ENCODE measurements at regions not wholly inside any gene's neighbourhood (a gene's known extent, or its start where the extent isn't known, plus 50 kb on each side); places are given as distances from the start of the nearest gene placed in this dataset.
"Not testable (repeated sequence)": the region's sequence is repeated elsewhere in the genome, so short reads cannot be mapped to it uniquely, and the experiment has no call there.

DNA sequence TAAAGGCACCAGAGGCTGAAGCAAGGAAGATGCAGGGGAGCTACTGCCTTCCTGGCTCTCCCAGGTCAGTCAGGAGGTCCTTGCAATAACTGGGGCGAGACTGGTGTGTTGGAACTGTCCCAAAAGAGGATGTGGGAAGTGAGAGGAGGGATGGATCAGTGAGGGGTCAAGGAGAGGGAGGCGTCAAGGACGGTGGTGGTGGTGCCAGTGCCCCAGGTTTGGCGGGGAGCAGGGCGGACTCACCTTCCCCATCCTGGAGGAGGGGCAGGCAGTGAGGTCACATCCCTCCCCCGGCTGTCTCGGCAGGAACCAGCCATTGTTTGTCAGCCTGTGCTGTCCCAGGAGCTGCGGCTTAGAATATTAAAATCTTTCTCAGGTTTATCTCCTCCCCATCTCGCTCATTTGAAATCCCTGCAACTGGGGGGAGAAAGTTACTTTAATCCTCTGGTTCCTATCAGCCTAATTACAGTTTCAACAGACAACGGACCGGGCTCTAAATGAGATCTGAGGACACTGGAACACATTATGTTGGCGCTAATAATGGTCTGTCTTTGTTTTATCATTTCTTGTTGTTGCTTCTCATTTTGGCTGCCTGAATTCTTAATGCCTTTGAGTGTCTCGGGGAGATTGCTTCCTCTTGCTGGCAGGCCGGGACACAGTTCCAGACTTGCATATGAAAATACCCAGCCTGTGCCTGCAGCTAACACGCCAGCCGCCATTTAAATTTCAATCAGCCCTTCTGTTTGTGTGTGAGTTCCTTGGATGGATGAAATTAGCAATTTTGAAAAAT is 387.5 kb downstream of the RPS24 start:
- DNase-seq = no peak

- DNase-seq = not testable (repeated sequence)
These were observed 390.4 kb downstream of the RPS24 start for GRCh38 chr10:78424050-78424449.

DNA sequence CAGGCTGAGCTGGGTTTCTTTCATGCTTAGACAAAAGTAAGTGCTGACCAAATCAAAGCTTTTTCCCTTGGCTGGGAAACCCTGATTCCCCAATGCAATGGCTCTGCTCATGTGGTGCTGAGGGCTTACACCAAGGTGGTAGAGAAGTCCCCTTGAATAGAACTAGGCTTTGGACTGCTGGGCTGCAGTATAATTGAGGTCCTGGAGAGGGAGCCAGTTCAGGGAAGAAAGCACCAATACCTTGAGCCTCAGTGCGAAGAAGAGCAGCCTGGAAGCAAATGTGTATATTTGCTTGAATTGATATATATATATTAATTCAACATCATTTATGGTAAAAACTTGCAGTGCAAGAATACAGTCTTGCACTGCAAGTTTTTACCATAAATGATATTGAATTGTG is 391.1 kb downstream of the RPS24 start:
- DNase-seq = no peak

DNA sequence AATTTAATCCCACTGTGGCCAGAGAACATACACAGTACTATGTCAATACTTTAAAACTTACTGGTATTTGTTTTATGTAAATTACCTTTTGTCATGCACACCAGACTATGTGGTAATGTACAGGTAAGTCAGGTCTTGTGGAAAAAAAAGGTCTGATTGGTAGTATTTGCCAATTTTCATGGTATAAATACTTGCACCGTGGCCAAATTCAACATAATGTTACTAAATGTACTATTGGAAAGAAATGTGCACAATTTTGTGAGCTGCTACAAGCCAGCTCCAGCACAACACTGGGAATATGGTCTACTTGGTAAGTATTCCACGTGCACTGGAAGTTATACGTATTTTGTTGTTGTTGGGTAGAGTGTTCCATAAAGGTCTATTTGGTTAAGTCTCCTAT is 392.5 kb downstream of the RPS24 start:
- no peak for DNase-seq

- no peak for DNase-seq
These were observed 393.9 kb downstream of the RPS24 start for GRCh38 chr10:78427497-78428031.

DNA sequence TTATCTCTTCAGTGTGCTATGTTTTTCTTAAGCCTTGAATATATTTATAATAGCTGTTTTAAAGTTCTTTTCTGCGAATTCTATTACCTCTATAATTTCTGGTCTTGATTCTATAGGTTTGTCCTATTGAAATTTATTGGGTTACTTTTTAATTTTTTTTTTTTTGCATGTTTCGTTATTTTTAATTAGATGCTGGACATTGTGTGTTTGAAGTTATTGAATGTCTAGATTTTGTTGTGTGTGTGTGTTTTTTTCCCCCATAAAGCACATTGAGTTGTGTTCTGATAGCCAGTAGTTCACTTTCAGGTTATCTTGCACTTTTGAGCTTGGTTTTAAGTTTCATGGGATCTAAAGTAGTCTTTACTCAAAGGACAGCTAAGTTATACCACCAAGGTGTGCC is 394.9 kb downstream of the RPS24 start:
- no peak for DNase-seq

DNA sequence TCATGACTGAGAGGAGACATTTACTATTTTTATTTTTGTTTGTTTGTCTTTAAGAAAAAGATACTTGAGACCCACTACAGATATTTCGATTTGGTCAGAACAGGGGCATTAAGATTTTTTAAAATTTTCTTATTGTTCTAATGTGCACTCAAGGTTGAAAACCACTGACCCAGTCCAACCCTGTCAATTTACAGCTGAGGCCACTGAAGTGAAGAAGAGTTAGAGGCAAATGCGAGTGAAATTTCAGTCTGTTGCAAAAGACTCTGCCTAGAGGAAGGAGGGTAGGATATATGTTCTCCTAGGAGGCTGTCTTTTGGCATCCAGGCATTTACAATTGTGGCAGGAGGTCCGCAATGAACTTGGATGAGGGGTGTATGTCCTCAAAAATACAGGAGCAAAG is 396.3 kb downstream of the RPS24 start:
- no peak for DNase-seq

DNA sequence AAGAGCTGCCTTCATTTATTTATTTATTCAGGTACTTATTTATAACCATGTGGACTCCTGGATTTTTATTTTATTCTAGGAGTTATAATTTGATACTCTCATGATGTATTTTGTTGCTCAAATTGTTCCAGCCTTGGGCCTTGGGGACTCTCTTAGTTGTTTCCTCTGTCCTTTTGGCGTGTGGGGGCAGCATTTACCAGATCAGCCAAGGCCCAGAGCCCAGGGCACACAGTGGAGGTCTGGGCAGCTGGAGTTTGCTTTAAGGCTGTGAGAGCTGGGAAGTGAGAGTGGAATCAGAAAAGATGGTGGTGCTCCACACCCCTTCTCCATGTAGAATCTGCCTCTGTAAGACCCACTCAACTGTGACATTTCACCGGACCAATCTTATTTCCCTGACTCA is 398.9 kb downstream of the RPS24 start:
- no peak for DNase-seq

- DNase-seq = no peak
These were observed 399.5 kb downstream of the RPS24 start for GRCh38 chr10:78433076-78433595.

DNA sequence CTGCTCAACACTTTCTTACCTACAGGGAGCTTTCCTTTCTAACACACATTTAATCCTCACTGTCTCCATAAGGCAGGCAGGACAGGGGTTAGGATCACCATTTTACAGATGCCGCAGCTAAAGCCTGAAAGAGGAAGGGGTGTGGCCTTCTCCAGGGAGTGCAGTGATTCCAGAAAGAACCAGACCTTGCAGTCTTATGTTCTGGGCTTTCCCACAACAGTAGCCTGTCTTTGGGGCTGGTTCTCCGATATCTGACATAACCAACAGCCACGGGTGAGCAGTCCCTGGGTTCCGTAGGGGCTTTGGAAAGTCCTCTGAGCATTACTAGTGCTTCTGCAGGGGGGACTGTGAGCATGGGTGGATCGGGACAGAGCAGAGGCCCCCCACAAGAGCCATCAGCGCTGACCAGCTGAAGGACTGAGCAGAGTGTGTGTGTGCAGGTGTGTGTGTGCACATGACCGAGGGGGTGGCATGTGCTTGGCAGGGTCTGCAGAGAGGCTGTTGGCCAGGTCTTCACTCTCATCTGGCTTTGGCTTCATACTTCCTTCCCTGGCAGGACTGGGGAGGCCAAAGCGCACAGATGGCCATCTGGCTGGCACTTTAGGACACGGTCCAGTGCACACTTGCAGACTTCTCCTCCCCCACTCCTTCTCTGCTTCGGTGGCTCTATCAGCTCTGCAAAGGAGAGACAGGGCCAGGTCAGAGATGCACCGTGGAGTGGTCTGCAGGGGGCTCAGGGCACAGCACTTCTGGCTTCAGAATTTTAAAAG is 400.3 kb downstream of the RPS24 start:
- no peak for DNase-seq

DNA sequence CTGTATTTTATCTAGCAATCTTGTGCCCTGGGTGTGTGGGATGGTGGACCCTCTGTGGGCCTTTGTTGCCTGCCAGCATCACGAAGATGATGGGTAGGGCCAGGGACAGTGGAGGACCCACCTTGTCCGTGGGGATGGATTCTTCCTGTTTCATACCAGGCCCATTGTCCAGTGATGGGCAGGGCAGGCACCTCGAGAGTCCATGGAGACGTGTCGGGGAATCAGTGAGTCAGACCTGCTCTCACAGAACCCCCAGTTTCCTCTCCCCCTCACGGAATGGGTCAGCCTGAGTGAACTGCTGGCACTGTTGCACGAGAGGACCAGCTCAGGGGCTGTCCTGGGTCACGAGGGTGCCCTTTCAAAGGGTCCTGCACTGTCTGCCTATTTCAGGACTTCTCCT is 401.2 kb downstream of the RPS24 start:
- no peak for DNase-seq

DNA sequence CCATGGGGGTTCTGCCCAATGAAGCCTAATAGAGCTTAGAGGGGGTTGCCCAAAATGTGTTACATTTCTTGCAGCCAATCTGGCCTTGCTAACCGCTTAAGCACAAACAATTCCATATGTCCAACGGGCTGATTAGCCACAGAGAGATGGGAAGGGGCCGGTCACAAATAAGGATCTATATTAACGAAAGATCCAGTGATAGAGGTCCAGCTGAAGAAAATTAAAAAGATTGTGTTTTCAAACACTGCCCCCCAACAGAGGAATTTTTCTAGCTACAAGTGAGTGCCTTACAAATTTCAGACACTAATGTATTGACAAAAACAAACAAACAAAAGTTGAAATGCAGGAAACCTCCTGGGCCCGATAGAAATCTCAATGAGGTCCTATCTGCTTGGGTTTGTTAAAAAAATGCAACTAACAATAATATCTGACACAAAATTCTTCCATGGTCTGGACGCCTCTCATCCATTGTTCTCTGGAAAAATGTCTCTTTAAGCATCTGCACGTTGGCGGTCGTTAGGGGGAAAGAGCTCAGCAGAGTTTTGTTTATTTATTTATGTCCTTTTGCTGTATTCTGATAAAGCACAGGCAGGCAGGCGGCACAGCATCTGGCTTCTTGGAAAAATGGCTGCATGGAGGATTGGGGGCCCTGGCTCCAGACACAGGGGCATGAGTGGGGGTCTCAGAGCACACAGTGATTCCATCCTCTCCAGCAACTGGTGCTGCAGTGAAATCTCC is 402.0 kb downstream of the RPS24 start:
- no peak for DNase-seq

- DNase-seq = no peak
These were observed 402.5 kb downstream of the RPS24 start for GRCh38 chr10:78436222-78436573.

- no peak for DNase-seq
These were observed 403.2 kb downstream of the RPS24 start for GRCh38 chr10:78436706-78437406.

GRCh38 chr10:78437407-78437768 is 403.7 kb downstream of the RPS24 start:
- no peak for DNase-seq

DNA sequence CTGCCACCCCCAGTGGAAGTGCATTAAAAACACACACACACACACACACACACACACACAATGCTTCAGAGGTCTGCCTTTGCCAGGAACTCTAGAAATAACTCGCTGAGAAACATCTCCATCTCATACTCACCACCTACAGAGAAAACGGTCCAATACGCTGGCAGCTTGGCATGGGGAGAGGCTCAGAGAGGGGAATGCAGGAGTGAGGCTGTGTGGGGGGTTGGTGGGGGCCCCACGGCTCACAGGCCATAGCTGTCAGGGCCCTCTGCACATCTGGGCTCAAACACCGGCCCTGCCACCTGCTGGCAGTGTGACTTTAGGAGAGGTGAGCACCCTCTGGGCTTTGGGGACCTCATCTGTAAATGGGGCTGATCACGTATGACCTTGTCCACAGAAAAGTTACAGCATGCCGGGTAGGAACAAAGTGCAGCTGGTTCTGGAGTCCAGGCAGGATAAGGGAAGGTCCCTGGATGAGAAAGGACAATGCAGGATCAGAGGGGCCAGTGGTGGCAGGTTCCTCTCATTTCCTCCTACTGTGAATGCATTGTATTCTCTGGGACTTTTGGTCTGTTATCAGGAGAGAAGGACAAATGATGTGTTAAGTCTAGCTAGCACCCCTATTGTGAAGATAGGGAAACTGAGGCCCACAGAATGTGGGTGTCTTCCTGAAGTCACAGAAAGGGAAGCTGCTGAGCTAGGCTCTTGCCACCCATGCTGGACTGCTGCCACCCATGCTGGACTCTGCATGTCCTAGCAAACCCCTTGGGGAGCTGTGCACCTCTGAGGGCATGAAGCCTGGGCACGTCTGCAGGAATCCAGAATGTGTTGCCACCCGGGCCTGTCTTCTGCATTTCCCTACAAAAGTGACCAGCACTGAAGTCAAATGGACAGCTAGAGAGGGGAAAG is 404.6 kb downstream of the RPS24 start:
- DNase-seq = no peak

DNA sequence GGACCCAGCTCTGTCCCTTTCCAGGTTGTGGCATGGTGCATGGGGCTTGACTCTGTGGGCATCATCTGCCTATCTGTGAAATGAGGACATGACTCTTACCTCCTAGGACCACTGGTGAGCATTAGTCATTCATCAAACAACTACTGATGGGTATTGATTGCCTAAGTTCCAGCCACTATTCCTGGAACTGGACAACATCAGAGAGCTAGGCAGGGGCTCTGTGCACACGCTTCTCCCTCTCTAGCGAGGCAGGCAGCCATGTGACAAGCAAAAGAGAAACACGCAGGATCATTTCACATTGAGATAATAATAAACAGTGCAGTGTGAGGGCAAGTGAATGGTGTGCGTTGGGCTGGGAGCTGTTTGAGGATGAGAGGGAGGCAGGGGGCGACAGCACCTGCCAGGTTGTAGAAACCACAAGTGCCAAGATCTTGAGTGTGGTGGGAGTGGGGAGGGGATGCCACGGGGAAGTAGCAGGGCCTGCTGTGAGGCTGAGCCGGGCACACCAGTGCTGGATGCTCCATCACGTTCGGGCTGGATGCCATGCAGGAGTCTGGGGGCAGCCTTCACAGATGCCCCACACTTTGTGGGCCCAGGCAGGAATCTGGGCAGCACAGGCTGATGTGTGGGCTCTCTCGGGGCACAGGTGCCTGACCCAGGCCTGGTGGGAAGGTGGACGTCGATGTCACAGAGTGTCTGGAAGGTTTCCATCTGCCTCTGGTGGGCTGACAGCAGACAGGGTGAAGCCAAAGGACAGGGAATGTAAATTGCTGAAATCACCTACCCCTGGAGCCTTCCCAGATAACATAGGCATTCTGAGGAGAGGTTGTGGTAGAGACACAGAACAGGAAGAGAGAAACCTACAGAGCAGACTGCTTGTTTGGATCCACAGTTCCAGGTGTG is 405.5 kb downstream of the RPS24 start:
- no peak for DNase-seq

DNA sequence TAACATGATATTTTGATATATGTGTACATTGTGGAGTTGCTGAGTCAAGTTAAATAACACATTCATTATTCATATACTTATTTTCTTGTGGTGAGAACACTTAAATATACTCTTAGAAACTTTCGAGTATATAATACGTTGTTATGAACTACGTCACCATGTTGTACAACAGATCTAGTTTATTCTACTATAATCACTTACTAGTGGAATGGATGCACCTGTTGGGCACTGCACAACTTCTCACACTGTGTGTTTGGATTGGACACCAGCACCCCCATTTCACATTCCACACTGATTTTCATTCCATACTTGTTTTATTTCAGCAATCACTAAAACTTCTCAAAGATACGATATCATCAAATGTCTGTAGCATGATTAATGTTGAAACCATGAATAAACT is 407.3 kb downstream of the RPS24 start:
- DNase-seq = no peak

- no peak for DNase-seq
These were observed 408.0 kb downstream of the RPS24 start for GRCh38 chr10:78441694-78442093.

GRCh38 chr10:78442836-78443550 is 409.3 kb downstream of the RPS24 start:
- no peak for DNase-seq

Data from activated T-cell treated with anti-CD3 and anti-CD28 coated beads, Interleukin-2, amount 50 U/mL, for 1 hour (primary cell).